HG03565 (cell line): ENCODE measurements at regions not wholly inside any gene's neighbourhood (a gene's known extent, or its start where the extent isn't known, plus 50 kb on each side); places are given as distances from the start of the nearest gene placed in this dataset.
A peak's percentile ranks its signal among the peaks of the same experiment; 100 is the strongest.
"Not testable (repeated sequence)": the region's sequence is repeated elsewhere in the genome, so short reads cannot be mapped to it uniquely, and the experiment has no call there.

Source experiments
- ATAC-seq: cut with Tn5 transposase; IDR thresholded peaks from one replicate; pipeline ENCODE4 v1.9.1; 2021; ENCODE audit warnings: mild to moderate bottlenecking, moderate library complexity; ENCODE audit not compliant: unreplicated experiment

DNA sequence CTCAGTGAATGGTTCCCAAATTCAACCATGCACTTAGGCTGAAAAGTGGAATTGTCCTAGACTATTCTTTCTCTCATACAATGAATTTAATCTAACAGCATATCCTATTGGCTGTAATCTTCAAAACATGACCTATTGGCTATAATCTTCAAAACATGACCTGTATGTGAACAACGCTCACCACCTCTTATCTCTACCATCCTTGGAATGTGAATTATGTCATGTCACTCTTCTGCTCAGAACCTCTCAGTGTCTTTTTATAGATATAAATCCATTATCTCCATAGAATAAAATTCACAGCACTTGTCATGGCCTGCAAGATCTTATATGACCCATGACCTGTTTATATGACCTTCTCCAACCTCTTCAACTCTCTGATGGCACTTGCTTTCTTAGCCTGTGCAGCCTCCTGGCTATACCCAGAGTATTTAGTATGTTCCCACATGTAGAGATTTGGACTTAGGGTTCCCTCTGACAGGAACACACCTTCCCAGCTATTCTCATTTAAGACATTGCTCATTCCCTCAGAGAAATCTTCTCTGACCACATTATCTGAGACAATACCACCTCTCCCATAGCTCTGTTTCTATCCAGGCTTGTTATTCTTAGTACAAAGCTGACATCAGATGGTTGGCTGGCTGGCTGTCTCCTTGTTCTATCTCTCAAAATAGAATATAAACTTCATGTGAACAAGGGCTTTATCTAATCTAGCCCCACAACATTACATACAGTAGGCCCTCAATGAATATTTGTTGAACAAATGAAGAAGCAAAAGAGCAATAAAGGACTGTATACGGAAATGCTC lies 275.0 kb upstream of the PREP start:
- no peak for ATAC-seq

DNA sequence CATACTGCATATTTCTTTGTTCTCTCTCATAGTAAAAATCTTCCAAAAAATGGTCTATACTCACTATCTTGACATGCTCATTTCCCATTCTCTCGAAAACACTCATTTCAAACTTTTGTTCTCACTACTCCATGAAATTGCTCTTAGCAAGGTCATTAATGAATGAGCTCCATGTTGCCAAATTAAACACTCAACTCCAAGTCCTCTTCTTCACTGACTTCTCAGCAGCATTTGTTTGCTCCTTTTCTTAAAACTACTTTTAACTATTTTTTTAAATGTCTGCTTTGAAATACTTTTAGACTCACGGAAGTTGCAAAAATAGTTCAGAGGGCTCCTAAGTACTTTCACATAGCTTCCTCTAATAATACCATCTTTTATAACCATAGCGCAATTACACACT lies 274.0 kb upstream of the PREP start:
- ATAC-seq: no peak

DNA sequence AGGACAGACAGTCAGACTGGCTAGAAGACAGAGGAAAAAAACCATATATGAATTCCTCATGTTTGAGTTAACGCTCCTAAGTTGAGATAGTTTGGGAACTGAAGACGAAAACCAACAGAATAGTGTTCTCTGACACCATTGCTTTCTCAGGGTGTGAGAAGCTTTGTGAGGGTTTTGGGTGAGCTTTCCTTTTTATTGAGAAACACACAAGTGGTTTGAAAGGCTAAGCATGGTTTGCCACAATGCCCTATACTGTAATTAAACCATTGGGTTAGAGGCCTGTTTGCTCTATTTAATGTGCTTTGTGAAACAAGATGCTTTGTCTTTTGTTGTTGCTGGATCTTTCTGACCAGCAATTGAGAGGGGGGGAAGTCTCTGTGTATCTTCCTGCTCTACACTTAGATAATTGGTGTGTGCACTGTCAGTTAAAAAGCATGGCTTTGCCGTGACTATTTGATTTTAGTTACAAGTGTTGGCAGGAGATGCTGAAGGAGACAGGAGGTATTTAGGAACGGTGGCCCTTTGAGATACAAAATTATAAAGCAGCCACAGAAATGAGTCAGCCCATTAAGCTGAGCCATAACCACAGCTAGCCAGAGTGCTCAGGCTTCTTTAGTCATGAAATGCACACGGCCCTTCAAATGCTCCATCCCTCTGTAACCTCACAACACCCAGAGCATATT lies 273.0 kb upstream of the PREP start:
- no peak for ATAC-seq

DNA sequence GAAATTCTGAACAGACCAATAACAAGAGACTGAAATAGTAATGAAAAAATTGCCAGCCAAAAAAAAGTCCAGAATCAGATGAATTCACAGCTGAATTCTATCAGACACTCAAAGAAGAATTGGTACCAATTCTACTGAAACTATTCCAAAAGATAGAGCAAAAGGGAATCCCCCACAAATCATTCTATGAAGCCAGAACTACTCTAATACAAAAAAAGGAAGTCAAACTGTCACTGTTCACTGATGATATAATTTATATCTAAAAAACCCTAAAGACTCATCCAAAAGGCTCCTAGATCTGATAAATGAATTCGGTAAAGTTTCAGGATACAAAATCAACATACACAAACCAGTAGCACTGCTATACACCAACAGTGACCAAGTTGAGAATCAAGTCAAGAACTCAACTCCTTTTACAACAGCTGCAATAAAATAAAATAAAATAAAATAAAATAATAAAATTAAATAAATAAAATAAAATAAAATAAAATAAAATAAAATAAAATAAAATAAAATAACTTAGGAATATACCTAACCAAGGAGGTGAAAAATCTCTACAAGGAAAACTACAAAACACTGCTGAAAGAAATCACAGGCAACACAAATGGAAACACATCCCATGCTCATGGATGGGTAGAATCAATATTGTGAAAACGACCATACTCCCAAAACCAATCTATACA lies 270.1 kb upstream of the PREP start:
- ATAC-seq: not testable (repeated sequence)

- ATAC-seq: no peak
Measured at GRCh38 chr6:105669232-105669631, 266.4 kb upstream of the PREP start.

DNA sequence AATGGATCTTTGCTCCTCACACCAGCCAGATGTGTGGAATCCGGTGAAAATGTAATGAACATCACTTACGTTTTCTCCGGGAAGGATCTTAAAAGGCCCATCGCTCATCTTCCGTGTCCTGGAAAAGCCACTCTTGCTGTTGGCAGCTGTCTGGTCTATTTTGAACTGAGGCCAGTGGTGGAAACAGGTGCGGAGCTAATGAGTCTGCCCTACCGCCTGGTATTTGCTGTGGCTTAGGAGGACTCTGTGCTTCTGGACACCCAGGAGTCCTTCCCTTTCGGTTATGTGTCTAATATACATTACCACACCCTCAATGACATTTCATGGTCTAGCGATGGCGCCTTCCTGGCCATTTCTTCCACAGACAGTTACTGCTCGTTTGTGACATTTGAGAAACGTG lies 264.2 kb upstream of the PREP start:
- no peak for ATAC-seq

GRCh38 chr6:105664931-105665330 lies 262.0 kb upstream of the PREP start:
- no peak for ATAC-seq

- ATAC-seq: no peak
Measured at GRCh38 chr6:105651969-105652368, 249.1 kb upstream of the PREP start.

GRCh38 chr6:105650347-105650746 lies 247.5 kb upstream of the PREP start:
- ATAC-seq: no peak

- no peak for ATAC-seq
Measured at GRCh38 chr6:105649192-105649591, 246.3 kb upstream of the PREP start.

DNA sequence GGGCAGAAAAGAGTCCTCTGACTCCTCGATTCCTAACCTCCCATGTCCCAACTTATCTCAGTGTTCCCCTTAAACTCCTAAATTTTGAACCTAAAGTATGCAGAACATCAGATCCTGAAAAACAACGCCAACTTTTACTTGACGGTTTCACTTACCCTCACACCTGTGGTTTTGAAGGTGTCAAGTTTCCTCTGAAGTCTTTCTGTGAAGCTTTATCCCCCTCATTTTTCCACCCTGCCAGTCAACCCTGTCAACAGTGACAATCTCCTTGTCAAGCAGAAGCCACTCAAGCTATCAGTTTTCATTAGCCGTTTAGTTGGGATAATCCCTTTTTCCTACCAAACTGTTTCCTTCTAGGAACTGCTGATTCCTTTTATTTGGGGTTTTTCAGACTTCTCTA lies 245.4 kb upstream of the PREP start:
- no peak for ATAC-seq

GRCh38 chr6:105646391-105646867 lies 243.5 kb upstream of the PREP start:
- peak; percentile 90 for ATAC-seq

- ATAC-seq: no peak
Measured at GRCh38 chr6:105645958-105646357, 243.1 kb upstream of the PREP start.

GRCh38 chr6:105645156-105645555 lies 242.3 kb upstream of the PREP start:
- no peak for ATAC-seq

DNA sequence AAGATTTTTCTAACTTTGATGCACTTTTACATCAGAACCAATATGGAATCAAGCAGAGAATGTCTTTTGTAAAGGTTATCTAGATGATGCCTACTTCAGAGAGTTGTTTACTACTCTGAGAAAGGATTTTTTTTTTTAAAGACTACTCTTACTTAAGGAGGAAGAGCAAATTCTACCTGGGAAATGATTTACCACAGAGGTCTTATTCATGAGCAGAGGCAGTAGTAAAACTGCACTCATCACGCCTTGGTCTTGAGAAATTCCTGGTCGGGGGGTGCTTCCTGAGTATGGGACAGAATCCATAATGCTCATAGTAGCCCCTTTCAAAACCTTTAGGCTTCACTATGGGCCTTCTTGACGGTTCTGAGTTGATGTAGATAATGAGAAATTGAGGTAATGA lies 241.8 kb upstream of the PREP start:
- no peak for ATAC-seq

DNA sequence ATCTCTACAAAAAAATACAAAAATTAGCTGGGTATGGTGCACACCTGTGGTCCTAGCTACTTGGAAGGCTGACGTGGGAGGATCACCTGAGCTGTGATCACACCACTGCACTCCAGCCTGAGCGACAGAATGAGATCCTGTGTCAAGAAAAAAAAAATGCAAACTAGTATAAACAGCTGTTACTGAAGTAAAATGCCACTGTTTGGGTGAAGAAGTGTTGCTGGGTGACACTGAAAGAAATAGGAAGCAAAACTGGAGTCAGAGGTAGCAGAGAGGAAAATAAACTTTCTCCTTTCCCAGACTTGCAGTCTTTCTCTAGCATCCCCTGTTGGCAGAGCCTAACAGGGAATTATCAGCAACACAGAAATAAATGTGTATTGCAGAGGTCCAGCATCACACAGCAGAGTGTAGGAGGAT lies 241.2 kb upstream of the PREP start:
- no peak for ATAC-seq

GRCh38 chr6:105642708-105643107 lies 239.8 kb upstream of the PREP start:
- no peak for ATAC-seq

DNA sequence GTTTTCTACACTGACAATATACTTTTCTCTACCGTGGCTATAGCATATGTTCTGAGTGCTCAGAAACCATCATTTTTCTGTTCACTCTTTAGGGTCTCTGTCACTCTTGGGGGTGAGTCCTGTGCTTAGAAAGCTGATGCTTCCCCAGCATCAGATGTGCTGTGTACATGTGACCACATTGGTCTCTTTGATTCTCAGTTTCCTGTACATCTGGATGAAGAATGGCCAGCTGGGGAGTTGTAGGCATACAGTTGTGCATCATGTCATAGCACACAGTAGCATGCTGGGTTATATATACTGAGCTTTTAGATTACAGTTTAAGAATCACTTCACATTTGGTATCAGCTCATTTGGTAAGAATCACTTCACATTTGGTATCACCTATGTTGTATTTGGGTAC lies 238.6 kb upstream of the PREP start:
- no peak for ATAC-seq

DNA sequence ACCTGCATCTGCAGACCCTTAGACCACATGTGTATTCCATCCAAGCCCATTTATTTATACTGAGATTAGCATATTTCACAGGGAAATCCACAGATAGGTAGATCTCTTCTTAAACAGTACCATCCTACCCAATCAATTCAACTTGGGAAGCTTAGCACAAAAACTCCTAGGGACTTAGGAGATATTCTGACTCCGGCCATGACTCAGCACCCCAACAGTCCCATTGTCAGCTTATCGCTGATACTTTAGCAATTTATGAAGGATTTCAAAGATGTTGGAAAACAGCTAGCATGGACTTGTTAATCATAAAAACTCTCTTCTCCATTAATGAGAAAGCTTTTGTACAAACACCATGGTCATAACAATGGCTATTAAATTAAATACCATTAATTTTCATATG lies 236.2 kb upstream of the PREP start:
- ATAC-seq: no peak

GRCh38 chr6:105633814-105634213 lies 230.9 kb upstream of the PREP start:
- no peak for ATAC-seq

DNA sequence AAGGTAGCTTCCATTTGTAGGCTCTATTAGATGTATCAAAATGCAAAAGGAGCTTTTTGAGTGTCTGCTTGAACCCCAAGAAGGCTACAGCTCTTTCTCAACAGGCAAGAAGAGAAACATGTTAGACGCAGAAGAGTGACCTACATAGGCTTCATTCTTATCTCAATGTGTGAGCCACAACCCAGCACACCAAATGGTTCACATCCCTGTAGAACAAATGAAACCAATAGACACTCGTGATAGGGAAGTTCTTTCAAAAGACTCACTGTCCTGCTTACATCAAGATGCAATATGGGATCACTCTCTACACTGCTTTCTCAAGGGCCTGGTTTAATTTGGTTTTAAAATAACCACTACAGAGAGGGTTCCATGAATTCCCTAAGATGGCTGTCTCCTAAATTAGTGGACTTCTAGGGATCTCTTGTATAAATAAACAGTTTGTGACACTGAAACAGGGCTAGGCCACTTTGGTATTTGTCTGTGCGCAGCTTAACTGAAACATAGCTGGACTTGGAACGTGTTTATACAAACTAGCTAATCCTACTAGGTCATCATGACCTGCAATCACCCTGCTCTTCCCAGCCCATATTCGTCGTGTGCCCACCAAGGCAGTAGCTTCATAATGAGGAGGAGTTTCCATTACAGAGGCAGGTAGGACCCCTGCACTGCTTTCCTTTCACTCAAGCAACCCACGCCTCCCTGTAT lies 225.4 kb upstream of the PREP start:
- ATAC-seq: no peak
